ENCODE measurements at regions not wholly inside any gene's neighbourhood (a gene's known extent, or its start where the extent isn't known, plus 50 kb on each side); places are given as distances from the start of the nearest gene placed in this dataset.

DNA sequence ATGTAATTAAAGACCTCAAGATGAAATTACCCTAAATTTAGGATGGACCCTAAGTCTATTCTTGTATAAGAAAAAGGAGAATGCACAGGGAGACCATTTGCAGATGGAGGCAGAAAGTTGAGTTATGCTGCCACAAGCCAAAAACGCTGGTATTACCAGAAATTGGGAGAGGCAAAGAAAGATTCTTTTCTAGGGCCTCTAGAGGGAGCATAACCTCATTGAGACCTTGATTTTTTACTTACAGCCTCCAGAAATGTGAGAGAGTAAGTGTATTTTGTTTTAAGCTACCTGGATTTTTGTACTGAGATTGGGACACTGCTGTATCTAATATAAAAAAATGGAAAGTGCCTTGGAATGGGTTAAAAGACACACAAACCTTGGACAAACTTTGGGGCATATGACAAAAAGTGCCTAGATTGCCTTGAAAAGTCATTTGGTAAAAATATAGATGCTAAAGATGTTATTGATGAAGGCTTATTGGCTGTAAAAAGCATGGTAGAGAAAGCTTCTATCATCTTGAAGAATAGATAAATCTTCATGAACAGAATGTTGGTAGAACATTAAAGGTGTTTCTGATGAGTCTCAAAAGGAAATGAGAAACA, 174.7 kb upstream of the PRDM9 start:
- Histone ChIP-seq H3K79me2 (ENCODE audit: insufficient read depth, low read length) (no peaks in the 10 kb centered on the region), H3T11ph (ENCODE audit: low read length) (no peak overlapping the region), H4K5ac (ENCODE audit: insufficient read length, low read depth, low read length) (no peak overlapping the region), H2BK5ac (ENCODE audit: insufficient read length, low read length) (no peak overlapping the region), H2AK5ac (ENCODE audit: insufficient read length, low read length) (no peak overlapping the region), H4K91ac (ENCODE audit: insufficient read length, low read depth, low read length) (no peak overlapping the region), H3K79me1 (ENCODE audit: insufficient read depth, low read depth, low read length, poor library complexity, severe bottlenecking) (no peaks in the 10 kb centered on the region), H3K4me2 (ENCODE audit: insufficient read depth, insufficient read length, low read length) (no peak overlapping the region), H3K4me1 (ENCODE audit: insufficient read depth, low read length) (no peaks in the 10 kb centered on the region), H2BK20ac (ENCODE audit: low read depth, low read length, poor library complexity, severe bottlenecking) (no peak overlapping the region), H3K4ac (ENCODE audit: low read depth, low read length) (no peak overlapping the region), H4K20me1 (ENCODE audit: control insufficient read depth, insufficient read depth, insufficient read length) (no peaks in the 10 kb centered on the region), H3K18ac (ENCODE audit: insufficient read length, low read depth, low read length) (no peak overlapping the region), H3K9me3 (ENCODE audit: control insufficient read depth, low read depth, low read length) (no peaks in the 10 kb centered on the region), H3K23ac (ENCODE audit: insufficient read length, low read depth, low read length) (no peak overlapping the region), H2BK15ac (ENCODE audit: low read depth, low read length) (no peak overlapping the region), H3K9ac (ENCODE audit: extremely low read depth, insufficient read length, low read length) (no peak overlapping the region), H4K8ac (replicated peaks; ENCODE audit: insufficient read length, low read depth, low read length) (no peak overlapping the region), H3K27ac (ENCODE audit: insufficient read length, low read depth, low read length) (no peak overlapping the region), H3K27me3 (ENCODE audit: insufficient read depth, low read length) (no peaks in the 10 kb centered on the region), H2BK12ac (ENCODE audit: insufficient read length, low read depth, low read length) (no peak overlapping the region), H3K14ac (ENCODE audit: insufficient read depth, low read length) (no peak overlapping the region), H2BK120ac (ENCODE audit: low read depth, low read length, poor library complexity, severe bottlenecking) (no peak overlapping the region), H3K23me2 (ENCODE audit: insufficient read length, low read depth, low read length, poor library complexity, severe bottlenecking) (no peaks in the 10 kb centered on the region), H2AFZ (ENCODE audit: low read length) (no peak overlapping the region), H3K56ac (ENCODE audit: insufficient read length, low read depth, low read length) (no peak overlapping the region)
- no peaks in the 10 kb centered on the region for H3K36me3 Mint-ChIP-seq (ENCODE audit: insufficient read depth in 1 of 3, low read depth in 3 of 3)
- H3K27ac Mint-ChIP-seq, result no peak overlapping the region
- no peaks in the 10 kb centered on the region for H3K27me3 Mint-ChIP-seq (ENCODE audit: low read depth)
- no CpG with 5 or more reads among the region's 1 CpG for WGBS (ENCODE audit: extremely low coverage, insufficient read length, low lambda C conversion rate)
- H3K4me1 Mint-ChIP-seq, result no peaks in the 10 kb centered on the region
- TF ChIP-seq, protein P1, sequence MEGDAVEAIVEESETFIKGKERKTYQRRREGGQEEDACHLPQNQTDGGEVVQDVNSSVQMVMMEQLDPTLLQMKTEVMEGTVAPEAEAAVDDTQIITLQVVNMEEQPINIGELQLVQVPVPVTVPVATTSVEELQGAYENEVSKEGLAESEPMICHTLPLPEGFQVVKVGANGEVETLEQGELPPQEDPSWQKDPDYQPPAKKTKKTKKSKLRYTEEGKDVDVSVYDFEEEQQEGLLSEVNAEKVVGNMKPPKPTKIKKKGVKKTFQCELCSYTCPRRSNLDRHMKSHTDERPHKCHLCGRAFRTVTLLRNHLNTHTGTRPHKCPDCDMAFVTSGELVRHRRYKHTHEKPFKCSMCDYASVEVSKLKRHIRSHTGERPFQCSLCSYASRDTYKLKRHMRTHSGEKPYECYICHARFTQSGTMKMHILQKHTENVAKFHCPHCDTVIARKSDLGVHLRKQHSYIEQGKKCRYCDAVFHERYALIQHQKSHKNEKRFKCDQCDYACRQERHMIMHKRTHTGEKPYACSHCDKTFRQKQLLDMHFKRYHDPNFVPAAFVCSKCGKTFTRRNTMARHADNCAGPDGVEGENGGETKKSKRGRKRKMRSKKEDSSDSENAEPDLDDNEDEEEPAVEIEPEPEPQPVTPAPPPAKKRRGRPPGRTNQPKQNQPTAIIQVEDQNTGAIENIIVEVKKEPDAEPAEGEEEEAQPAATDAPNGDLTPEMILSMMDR (conservative IDR thresholded peaks at IDR 0.05), result peak; percentile 70
- DNase-seq, result no peak
- H3K9me3 Mint-ChIP-seq, result no peaks in the 10 kb centered on the region
- H3K4me3 Mint-ChIP-seq, result no peak overlapping the region

Measured in H9 (cell line).